H9 (cell line): ENCODE measurements at regions not wholly inside any gene's neighbourhood (a gene's known extent, or its start where the extent isn't known, plus 50 kb on each side); places are given as distances from the start of the nearest gene placed in this dataset.

Experiments used
- DNase-seq: peaks from one replicate; pipeline ENCODE4 v3.0.0-alpha.2; 2017
- H2AFZ ChIP-seq: one replicate; pipeline ENCODE4 v1.6.1; 2013; ENCODE audit warnings: mild to moderate bottlenecking, low read length, control low read depth, moderate library complexity
- H2AK5ac ChIP-seq: 2 replicates; pipeline ENCODE4 v1.6.1; 2013; ENCODE audit warnings: low read length, control low read depth, mixed read lengths; ENCODE audit not compliant: insufficient read length
- H2BK120ac ChIP-seq: one replicate; pipeline ENCODE4 v1.6.1; 2013; ENCODE audit warnings: low read depth, mild to moderate bottlenecking, low read length, control low read depth, inconsistent platforms; ENCODE audit not compliant: poor library complexity, severe bottlenecking
- H2BK12ac ChIP-seq: 2 replicates; pipeline ENCODE4 v1.6.1; 2013; ENCODE audit warnings: low read length, control low read depth, mixed read lengths, low read depth; ENCODE audit not compliant: insufficient read length
- H2BK15ac ChIP-seq: 2 replicates; pipeline ENCODE4 v1.6.1; 2013; ENCODE audit warnings: low read depth, low read length, control low read depth
- H2BK20ac ChIP-seq: one replicate; pipeline ENCODE4 v1.6.1; 2013; ENCODE audit warnings: low read depth, mild to moderate bottlenecking, low read length, control low read depth, inconsistent platforms; ENCODE audit not compliant: poor library complexity, severe bottlenecking
- H2BK5ac ChIP-seq: 2 replicates; pipeline ENCODE4 v1.6.1; 2013; ENCODE audit warnings: low read length, control low read depth, mixed read lengths; ENCODE audit not compliant: insufficient read length
- H3K14ac ChIP-seq: 2 replicates; pipeline ENCODE4 v1.6.1; 2013; ENCODE audit warnings: low read length, control low read depth; ENCODE audit not compliant: insufficient read depth
- H3K18ac ChIP-seq: 2 replicates; pipeline ENCODE4 v1.6.1; 2013; ENCODE audit warnings: low read depth, mild to moderate bottlenecking, mixed read lengths, low read length, control low read depth; ENCODE audit not compliant: insufficient read length
- H3K23ac ChIP-seq: 2 replicates; pipeline ENCODE4 v1.6.1; 2013; ENCODE audit warnings: low read length, control low read depth, mixed read lengths, low read depth; ENCODE audit not compliant: insufficient read length
- H3K23me2 ChIP-seq: 2 replicates; pipeline ENCODE4 v1.6.1; 2013; ENCODE audit warnings: low read depth, mild to moderate bottlenecking, mixed read lengths, low read length, control low read depth; ENCODE audit not compliant: insufficient read length, poor library complexity, severe bottlenecking
- H3K27ac ChIP-seq: 2 replicates; pipeline ENCODE4 v1.5.1; 2013; ENCODE audit warnings: low read length, control low read depth, mixed read lengths, low read depth; ENCODE audit not compliant: insufficient read length
- H3K27me3 ChIP-seq: 2 replicates; pipeline ENCODE4 v1.6.1; 2013; ENCODE audit warnings: low read length, control low read depth, inconsistent platforms; ENCODE audit not compliant: insufficient read depth
- H3K4ac ChIP-seq: 2 replicates; pipeline ENCODE4 v1.6.1; 2013; ENCODE audit warnings: low read depth, mild to moderate bottlenecking, control low read depth, inconsistent platforms, low read length, moderate library complexity
- H3K4me1 ChIP-seq: 2 replicates; pipeline ENCODE4 v1.6.1; 2013; ENCODE audit warnings: low read length, control low read depth, inconsistent platforms; ENCODE audit not compliant: insufficient read depth
- H3K4me2 ChIP-seq: 2 replicates; pipeline ENCODE4 v1.6.1; 2013; ENCODE audit warnings: low read length, control low read depth, mixed read lengths; ENCODE audit not compliant: insufficient read length, insufficient read depth
- H3K56ac ChIP-seq: 2 replicates; pipeline ENCODE4 v1.6.1; 2013; ENCODE audit warnings: low read depth, mild to moderate bottlenecking, mixed read lengths, low read length, control low read depth; ENCODE audit not compliant: insufficient read length
- H3K79me1 ChIP-seq: 2 replicates; pipeline ENCODE4 v1.6.1; 2013; ENCODE audit warnings: low read depth, mild to moderate bottlenecking, moderate library complexity, low read length, control low read depth, inconsistent platforms; ENCODE audit not compliant: insufficient read depth, poor library complexity, severe bottlenecking
- H3K79me2 ChIP-seq: 2 replicates; pipeline ENCODE4 v1.6.1; 2013; ENCODE audit warnings: low read length, control low read depth, inconsistent platforms; ENCODE audit not compliant: insufficient read depth
- H3K9ac ChIP-seq: 2 replicates; pipeline ENCODE4 v1.6.1; 2013; ENCODE audit warnings: low read length, control low read depth, mixed read lengths; ENCODE audit not compliant: insufficient read length; ENCODE audit errors: extremely low read depth
- H3K9me3 ChIP-seq: one replicate; pipeline ENCODE4 v1.6.1; 2013; ENCODE audit warnings: low read depth, low read length, inconsistent platforms; ENCODE audit not compliant: control insufficient read depth
- H3T11ph ChIP-seq: one replicate; pipeline ENCODE4 v1.6.1; 2013; ENCODE audit warnings: mild to moderate bottlenecking, low read length, control low read depth, inconsistent platforms
- H4K20me1 ChIP-seq: one replicate; pipeline ENCODE4 v1.6.1; 2013; ENCODE audit not compliant: control insufficient read depth, insufficient read length, insufficient read depth
- H4K5ac ChIP-seq: 2 replicates; pipeline ENCODE4 v1.6.1; 2013; ENCODE audit warnings: low read depth, mild to moderate bottlenecking, mixed read lengths, low read length, control low read depth; ENCODE audit not compliant: insufficient read length
- H4K8ac ChIP-seq: replicated peaks from 2 replicates; pipeline ENCODE4 v1.6.1; 2013; ENCODE audit warnings: low read length, control low read depth, mixed read lengths, low read depth; ENCODE audit not compliant: insufficient read length
- H4K91ac ChIP-seq: 2 replicates; pipeline ENCODE4 v1.6.1; 2013; ENCODE audit warnings: low read depth, mild to moderate bottlenecking, moderate library complexity, mixed read lengths, low read length, control low read depth; ENCODE audit not compliant: insufficient read length
- H3K27ac Mint-ChIP-seq, 3 experiments: 2 replicates in 2 of 3; 3 replicates in 1 of 3; pipeline ENCODE4 v1.8.0; 2020 to 2021; ENCODE audit warnings: mixed read lengths in 3 of 3, mild to moderate bottlenecking in 1 of 3, moderate library complexity in 1 of 3
- H3K27me3 Mint-ChIP-seq: 2 replicates; pipeline ENCODE4 v1.8.0; 2021; ENCODE audit warnings: low read depth, mild to moderate bottlenecking, moderate library complexity, mixed read lengths
- H3K36me3 Mint-ChIP-seq, 3 experiments: 2 replicates in 2 of 3; 3 replicates in 1 of 3; pipeline ENCODE4 v1.8.0; 2020 to 2021; ENCODE audit warnings: low read depth in 3 of 3, mixed read lengths in 3 of 3; ENCODE audit not compliant: insufficient read depth in 1 of 3
- H3K4me1 Mint-ChIP-seq, 2 experiments: 2 replicates each; pipeline ENCODE4 v1.8.0; 2020; ENCODE audit warnings: mixed read lengths in 2 of 2
- H3K4me3 Mint-ChIP-seq, 2 experiments: 2 replicates in 1 of 2; 3 replicates in 1 of 2; pipeline ENCODE4 v1.8.0; 2020 to 2021; ENCODE audit warnings: mild to moderate bottlenecking in 2 of 2, mixed read lengths in 2 of 2, moderate library complexity in 1 of 2
- H3K9me3 Mint-ChIP-seq, 2 experiments: 2 replicates in 1 of 2; 3 replicates in 1 of 2; pipeline ENCODE4 v1.8.0; 2020; ENCODE audit warnings: mild to moderate bottlenecking in 2 of 2, mixed read lengths in 2 of 2, moderate library complexity in 1 of 2
- CTCF ChIP-seq: fragments of 200-600 bp; sonication (generic); conservative IDR thresholded peaks from 3 replicates; pipeline ENCODE4 v1.8.0; 2021; ENCODE audit warnings: antibody characterized with exemption, mild to moderate bottlenecking
- WGBS: extraction: QIAGEN DNeasy Blood & Tissue Kit; methylation state at CpG from one replicate; pipeline ENCODE4 v1.1.7; 2013; ENCODE audit warnings: missing lambda C conversion rate, low lambda C conversion rate, mixed read lengths; ENCODE audit not compliant: insufficient read length; ENCODE audit errors: extremely low coverage; 5-methylcytosine and 5-hydroxymethylcytosine counted together

- no peak overlapping the region for H3K56ac ChIP-seq
- no peak overlapping the region for H3K18ac ChIP-seq
- H3K9ac ChIP-seq = no peak overlapping the region
- Mint-ChIP-seq H3K27me3 (peaks cover 48% of the 10 kb centered on the region), H3K4me1 (no peaks in the 10 kb centered on the region), H3K9me3 (peaks cover 7 to 16% of the 10 kb centered on the region in 2 experiments), H3K27ac (no peak overlapping the region), H3K4me3 (no peak overlapping the region; a peak in 1 of 5 replicates), H3K36me3 (peaks cover 0 to 3% (median 0%) of the 10 kb centered on the region in 3 experiments; a peak in 1 of 7 replicates)
- H3K27me3 ChIP-seq = no peaks in the 10 kb centered on the region; the same call in 1 of the 2 replicates
- no peak overlapping the region for H3T11ph ChIP-seq
- no peak overlapping the region for H4K5ac ChIP-seq
- H3K79me2 ChIP-seq = no peaks in the 10 kb centered on the region
- H2BK15ac ChIP-seq = no peak overlapping the region
- TF ChIP-seq CTCF = no peak
- no peak overlapping the region for H3K14ac ChIP-seq
- H3K23ac ChIP-seq = no peak overlapping the region
- H2BK120ac ChIP-seq = no peak overlapping the region
- H4K8ac ChIP-seq = no peak overlapping the region
- H3K9me3 ChIP-seq = no peaks in the 10 kb centered on the region
- no peaks in the 10 kb centered on the region for H3K4me1 ChIP-seq
- H3K27ac ChIP-seq = no peak overlapping the region
- no peak overlapping the region for H3K4ac ChIP-seq
- no peaks in the 10 kb centered on the region for H4K20me1 ChIP-seq
- H2BK12ac ChIP-seq = no peak overlapping the region
- WGBS = no CpG with 5 or more reads among the region's 60 CpGs
- no peak overlapping the region for H2AK5ac ChIP-seq
- DNase-seq = no peak
- no peak overlapping the region for H4K91ac ChIP-seq
- H3K79me1 ChIP-seq = no peaks in the 10 kb centered on the region
- no peak overlapping the region for H2BK20ac ChIP-seq
- H3K4me2 ChIP-seq = no peak overlapping the region
- H3K23me2 ChIP-seq = no peaks in the 10 kb centered on the region
- H2BK5ac ChIP-seq = no peak overlapping the region
- H2AFZ ChIP-seq = no peak overlapping the region
Observed at GRCh38 chr20:60087563-60088105, 129.4 kb downstream of the CDH26 start.
